Right lung (tissue), 2 donors: ENCODE measurements at regions not wholly inside any gene's neighbourhood (a gene's known extent, or its start where the extent isn't known, plus 50 kb on each side); places are given as distances from the start of the nearest gene placed in this dataset.
A peak's percentile ranks its signal among the peaks of the same experiment; 100 is the strongest.
"Not testable (repeated sequence)": the region's sequence is repeated elsewhere in the genome, so short reads cannot be mapped to it uniquely, and the experiment has no call there.

ENCODE experiments used
- DNase-seq, 2 donors: peaks; one replicate each; pipeline ENCODE4 v3.0.0-alpha.2; 2013

DNA sequence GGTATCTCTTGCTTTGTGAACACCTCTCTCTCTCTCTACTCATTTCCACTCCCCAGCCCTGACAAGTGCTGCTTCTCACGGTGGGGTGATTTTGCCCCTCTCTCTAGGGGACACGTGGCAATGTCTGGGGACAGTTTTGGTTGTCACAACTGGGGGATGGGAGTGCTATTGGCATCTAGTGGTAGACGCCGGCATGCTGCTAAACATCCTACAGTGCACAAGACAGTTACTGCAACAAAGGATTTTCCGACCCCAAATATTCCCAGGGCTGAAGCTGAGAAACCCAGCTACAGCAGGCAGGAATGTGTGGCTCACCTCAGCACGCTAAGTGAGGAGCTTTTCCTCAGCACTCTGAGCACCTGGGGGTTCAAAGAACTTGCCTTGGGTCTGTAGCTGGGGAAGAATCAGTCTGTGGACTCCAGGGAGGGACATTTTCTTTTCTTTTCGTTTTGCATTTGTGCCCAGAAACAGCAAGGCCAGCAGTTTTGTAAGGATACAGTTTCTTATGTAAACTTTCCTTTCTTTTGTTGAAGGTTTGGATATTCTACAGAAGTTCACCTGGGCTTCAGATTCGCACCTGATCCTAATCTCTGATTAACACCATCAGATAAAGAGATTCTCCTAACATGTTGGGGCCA, 246.9 kb upstream of the ZFP64 start:
- DNase-seq, result no peak

DNA sequence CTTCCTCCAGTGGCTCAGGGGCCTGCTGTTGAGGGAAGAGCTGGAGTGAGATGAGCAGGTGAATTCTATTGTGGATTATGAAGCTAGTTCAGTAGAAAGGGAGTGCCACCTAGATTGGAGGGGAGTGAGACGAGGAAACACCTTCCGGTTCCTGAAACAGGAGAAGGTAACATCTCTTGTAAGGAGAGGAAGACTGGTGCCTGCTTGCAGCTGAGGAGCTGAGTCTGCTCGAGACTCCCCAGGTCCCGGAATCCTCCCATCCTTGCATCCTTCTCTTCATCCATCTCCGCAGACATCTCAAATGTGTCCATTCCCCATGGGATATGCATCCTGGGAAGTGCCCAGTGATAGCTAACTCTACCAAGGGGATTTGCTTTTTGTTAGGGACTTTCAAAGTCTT, 242.9 kb upstream of the ZFP64 start:
- no peak for DNase-seq

DNA sequence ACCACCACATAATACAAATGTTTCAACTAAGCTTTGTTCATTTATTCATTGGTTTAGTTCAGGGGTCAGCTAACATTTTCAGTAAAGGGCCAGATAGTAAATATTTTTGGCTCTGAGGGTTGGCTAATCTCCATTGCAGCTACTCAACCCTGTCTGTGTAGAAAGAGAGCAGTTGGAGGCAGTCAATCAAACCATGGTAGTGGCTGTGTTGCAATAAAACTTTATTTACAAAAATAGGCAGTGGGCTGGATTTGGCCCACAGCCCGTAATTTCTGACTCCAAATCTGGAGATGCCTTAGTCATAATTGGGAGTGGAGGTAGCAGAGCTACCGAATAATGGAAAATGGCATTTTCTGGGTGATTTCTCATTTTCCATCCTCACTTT, 242.5 kb upstream of the ZFP64 start:
- no peak for DNase-seq

DNA sequence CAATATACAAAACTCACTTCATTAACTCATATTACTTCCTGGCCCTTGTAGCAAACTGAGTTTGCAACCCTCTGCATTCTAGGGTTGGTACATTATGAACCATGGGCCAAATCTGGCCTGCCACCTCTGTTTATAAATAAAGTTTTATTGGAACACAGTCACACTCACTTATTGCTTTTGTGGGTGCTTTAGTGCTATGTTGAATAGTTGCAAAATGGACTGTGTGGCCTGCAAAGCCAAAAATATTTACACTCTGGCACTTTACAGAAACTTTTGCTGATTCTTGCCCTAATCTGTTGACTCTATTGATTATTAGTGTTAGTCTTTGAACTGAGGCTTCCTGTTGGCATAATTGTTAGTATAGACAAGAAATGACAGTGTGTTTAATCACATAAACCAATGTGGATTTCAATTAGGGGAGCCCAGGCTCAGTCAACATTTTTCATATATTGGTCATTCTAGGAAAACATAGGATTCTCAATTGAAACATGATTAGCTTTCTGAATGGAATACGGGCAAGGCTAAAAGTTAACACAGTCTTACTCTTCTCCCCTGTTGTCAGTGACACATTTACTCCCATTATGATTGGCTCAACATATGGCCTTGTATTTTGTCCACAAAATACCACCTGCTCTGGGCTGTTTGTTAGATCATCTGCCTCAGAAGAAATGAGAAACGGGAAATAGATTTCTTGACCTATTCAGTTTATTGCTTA, 241.9 kb upstream of the ZFP64 start:
- DNase-seq, result no peak

DNA sequence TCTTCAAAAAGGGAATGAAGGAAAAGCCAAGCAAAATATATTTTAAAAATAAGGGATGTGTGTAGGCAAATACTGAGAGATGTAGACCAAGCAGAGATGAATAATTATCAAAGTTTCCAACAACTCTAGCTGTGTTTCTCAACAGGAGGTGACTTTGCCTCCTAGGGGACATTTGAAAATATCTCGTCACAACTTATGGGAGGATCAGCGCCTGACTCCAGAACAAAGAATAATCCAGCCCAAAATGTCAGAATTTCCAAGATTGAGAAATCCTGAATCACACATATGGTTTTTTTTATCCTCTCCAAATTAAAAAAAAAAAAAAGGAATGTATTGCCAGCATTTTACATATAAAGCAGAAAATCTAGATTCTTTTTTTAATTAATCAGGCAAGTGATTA, 241.2 kb upstream of the ZFP64 start:
- DNase-seq, result no peak

DNA sequence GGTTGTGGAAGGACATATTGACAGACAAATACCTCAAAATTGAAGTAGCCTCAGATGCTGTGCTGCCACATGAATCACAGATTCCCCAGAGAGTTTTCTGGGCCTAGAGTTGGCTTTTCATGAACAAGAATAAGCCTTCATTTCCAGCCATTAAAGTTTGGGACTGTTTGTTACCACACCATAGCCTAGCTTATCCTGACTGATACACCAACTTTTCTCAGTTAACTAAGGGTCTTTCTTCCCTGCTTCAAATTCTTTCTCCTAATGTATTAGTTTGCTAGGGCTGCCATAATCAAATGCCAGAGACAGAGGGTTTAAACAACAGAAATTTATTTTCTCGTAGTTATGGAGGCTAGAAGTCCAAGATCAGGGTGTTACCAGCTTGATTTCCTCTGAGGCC, 237.4 kb upstream of the ZFP64 start:
- no peak for DNase-seq

DNA sequence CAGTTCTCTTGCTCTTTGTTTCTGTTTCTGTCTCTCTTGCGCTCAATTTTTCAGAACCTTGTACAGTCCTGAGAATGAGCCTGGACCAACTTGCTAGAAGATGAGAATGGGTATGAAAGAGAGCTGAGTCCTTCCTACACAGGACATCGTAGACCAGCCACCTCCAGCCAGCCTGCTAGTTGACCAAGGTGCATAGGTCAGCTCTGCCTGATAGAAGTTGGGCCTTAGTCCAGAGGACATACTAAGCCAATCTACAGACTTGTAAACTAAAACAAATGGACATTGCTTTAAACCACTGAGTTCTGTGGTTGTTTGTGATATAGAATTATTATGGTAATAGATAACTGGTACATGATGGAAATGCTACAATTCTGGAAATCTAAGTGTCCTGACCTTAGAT, 236.4 kb upstream of the ZFP64 start:
- DNase-seq, result no peak

DNA sequence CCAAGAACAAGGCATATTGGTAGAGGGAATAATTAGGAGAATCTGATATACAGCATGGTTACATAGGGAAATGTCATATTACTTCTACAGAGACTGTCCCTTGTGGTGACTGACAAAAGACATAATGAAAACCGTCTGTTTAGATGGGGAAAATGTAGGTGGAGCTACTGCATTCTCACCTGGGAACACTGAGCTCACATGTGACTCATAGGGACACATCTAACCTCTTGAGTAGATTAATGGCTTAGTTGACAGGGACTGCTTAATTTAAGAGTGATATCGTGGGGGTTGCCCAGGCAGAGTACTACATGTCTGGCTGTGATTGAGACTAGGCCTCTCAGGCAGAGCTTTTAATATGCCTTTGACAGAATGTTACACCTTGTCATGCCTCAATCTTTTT, 235.3 kb upstream of the ZFP64 start:
- no peak for DNase-seq

DNA sequence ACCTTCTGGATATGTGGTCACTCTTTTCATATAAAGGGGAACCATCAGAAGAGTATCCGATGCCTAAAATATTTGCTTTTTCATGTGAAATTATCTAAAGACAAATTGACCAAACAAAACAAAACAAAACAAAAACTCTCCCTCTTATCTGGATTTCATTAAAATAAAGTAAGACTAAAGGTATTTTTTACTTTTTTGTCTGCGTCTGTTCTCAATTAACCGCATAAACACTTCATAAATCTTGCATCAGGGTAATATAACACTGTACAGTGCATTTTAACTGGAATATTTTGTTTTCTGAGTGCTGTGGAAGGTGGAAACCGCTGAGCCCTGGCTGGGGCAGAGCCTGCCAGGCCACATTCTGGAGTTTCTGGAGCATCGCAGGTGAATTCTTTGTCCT, 234.1 kb upstream of the ZFP64 start:
- no peak for DNase-seq

DNA sequence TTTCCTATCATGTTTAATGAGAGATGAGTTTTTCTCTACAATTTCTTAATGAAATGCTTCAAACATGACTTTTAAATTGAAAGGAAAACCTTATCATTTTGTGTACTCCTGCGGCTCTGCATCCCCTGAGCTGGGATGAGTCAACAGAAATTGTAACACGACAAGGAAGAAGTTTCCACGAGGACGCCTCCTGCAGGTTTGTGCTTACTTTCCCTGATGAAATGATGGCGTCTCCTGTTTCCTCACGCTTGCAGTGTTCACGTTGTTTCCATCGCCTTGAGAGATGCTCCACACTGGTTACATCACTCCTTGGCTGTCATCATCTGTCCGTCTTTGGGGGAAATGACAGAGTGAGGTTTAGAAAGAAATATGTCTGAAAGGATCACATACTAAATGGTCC, 233.7 kb upstream of the ZFP64 start:
- DNase-seq, result no peak

DNA sequence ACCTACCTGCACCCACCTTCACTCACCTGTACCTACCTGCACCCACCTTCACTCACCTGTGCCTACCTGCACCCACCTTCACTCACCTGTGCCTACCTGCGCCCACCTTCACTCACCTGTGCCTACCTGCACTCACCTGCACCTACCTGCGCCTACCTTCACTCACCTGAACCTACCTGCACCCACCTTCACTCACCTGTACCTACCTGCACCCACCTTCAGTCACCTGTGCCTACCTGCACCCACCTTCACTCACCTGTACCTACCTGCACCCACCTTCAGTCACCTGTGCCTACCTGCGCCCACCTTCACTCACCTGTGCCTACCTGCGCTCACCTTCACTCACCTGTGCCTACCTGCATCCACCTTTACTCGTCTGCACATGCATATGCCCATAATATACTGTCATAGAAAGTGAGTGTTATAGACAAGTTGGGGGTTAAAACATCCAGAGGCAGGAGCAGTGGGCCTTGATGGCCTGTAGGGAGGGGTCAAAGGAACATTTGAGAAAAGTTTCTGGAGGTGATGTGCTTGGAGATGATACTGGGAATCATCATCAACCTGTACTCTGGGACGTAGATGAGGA, 232.9 kb upstream of the ZFP64 start:
- DNase-seq, result not testable (repeated sequence)

DNA sequence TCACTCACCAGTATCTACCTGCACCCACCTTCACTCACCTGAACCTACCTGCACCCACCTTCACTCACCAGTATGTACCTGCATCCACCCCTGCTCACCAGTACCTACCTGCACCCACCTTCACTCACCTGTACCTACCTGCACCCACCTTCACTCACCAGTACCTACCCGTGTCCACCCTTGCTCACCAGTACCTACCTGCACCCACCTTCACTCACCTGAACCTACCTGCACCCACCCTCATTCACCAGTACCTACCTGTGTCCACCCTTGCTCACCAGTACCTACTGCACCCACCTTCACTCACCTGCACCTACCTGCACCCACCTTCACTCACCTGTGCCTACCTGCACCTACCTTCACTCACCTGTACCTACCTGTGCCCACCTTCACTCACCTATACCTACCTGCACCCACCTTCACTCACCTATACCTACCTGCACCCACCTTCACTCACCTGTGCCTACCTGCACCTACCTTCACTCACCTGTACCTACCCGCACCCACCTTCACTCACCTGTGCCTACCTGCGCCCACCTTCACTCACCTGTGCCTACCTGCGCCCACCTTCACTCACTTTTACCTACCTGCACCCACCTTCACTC, 232.1 kb upstream of the ZFP64 start:
- not testable (repeated sequence) for DNase-seq

DNA sequence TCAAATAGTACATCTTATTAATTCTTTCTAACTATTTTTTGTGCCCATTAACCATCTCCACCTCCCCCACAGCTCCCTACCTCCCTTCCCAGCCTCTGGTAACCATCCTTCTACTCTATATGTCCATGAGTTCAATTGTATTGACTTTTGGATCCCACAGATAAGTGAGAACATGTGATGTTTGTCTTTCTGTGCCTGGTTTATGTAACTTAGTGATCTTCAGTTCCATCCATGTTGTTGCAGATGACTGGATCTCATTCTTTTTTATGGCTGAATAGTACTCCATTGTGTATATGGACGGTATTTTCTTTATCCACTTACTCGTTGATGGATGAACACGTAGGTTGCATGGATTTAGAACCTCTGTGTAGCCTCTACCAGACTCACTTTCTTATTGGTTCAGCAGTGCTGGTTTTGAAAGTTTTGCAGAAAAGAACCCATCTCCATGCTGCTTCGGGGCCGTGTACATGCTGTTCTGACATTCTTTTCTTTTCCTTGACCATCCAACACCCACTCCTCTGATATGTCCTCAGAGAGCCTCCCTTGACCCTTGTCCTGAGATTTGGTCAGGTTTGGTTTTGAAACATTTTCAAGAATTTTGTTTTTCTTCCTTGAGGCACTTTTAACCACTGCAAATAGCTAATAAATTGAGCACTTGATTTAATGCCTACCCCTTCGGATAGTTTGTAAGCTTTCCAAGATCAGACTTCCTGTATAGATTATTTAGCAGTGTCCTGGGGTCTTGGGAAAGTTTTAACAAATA, 231.2 kb upstream of the ZFP64 start:
- DNase-seq, result peak in 1 of 2 donors; percentile 65

DNA sequence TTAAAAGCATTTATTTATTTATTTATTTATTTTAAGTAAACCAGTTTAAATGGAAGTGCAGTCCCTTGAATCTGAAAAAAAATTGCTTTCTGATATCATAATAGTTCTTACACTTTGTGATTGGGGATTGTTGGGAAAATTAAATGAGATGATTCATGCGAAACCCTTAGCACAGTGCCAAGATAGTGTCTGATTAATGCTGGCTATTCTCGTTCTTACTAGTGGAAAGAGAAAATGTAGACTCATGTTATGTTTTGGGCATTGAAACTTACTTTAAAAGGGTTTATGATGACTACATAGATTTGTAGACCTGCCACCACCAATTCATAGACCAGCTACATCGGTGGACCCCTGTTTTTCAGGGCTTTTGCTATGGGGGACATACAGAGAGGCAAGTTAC, 229.2 kb upstream of the ZFP64 start:
- no peak for DNase-seq

DNA sequence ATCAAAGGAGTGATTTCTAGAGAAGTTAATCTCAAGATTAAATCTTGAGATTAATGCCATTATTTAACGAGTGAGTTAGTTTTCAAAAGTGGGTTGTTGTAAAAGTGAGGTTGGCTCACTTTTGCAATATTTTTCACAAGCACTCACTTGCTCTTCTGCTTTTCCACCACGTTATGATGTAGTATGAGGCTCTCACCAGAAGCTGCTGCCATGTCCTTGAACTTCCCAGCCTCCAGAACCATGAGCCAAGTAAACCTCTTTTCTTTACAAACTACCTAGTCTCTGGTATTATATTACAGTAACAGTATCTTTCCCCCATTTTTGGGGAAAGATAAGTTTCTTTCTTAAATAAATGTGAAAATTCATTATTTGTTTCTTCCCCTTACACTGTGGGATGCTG, 227.6 kb upstream of the ZFP64 start:
- DNase-seq, result no peak

DNA sequence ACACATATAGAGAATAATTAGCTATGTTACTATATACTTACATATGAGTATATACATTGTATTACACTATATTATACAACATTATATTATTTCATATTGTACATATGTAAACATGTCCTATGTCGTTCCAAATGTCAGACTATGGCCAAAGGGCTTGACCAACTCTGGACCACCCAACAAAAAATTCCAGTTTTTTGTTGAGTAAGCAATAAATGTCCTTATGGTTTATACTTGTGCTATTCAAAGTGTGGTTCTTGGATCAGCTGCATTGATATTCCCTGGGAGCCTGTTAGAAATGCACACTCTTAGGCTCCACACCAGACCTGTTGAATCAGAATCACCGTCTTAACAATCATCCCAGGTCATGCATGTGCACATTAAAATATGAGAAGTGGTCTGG, 225.4 kb upstream of the ZFP64 start:
- DNase-seq, result no peak

DNA sequence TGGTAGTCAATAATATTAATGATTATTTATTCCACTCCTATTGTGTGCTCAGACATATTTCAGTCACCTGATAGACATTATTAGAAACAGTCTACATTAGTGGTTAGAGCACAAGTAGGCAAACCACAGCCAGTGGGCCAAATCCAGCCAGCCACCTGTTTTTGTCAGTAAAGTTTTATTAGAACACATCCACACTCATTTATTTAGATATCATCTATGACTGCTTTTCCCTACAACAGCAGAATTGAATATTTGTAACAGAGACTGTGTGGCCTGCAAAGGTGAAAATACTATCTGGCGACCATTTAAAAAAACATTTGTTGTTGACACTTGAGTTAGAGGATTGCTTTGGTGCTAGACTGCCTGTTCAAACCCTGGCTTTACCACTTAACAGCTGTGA, 220.0 kb upstream of the ZFP64 start:
- DNase-seq, result no peak

DNA sequence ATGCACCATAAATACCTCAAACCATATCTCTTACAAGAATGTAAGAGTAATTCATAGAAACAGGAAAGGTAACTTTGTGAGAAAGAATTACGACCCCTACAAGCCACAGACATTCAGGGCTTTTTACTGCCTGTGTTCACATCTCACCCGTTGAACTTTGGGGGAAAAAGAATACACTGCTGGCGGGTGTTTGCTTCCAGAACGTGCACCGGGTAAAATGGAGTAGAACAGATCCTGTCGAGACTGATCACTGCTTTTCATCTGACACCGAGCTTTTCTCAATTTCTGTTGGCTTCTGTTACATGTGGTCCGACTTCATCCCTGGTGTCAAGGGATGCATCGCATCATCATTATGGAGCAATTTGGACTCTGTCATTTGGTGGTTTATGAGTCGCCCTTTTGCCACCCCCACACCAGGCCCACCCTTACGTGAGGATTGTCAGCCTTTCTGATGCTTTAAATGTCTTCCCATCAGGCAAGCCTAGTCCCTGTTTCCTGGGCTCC, 219.2 kb upstream of the ZFP64 start:
- no peak for DNase-seq

DNA sequence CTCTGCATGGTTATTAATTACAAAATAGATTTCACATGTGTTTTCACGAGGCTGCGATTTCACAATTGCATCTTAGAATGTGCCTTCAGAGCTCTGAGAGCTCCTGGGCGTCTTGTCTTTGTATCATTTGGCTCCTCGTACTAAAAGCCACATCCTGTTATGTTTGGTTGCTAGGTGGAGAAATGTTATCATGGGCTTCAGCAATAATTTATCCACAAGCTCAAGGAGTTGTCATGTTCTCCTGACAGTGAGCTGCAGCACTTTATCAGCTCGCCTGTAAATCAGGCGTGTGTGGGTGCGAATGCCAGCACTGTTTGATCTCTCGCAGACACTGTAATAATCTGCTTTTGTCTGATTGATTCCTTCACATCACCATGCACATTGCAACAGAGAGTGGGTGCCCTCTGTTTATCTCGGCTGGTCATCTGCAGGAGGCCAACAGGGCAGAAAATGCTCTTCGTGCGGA, 218.6 kb upstream of the ZFP64 start:
- no peak for DNase-seq

DNA sequence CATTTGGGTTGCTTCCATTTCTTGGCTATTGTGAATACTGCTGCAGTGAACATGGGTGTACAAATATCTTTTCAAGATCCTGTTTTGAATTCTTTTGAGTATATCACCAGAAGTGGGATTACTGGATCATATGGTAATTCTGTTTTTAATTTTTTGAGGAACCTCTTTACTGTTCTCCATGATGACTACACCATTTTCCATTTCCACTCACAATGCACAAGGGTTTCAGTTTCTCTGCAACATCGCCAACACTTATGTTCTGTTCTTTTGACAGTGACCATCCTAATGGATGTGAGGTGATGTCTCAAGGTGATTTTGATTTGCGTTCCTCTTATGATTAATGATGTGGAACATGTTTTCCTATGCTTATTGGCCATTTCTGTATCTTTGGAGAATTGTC, 214.4 kb upstream of the ZFP64 start:
- no peak for DNase-seq

DNA sequence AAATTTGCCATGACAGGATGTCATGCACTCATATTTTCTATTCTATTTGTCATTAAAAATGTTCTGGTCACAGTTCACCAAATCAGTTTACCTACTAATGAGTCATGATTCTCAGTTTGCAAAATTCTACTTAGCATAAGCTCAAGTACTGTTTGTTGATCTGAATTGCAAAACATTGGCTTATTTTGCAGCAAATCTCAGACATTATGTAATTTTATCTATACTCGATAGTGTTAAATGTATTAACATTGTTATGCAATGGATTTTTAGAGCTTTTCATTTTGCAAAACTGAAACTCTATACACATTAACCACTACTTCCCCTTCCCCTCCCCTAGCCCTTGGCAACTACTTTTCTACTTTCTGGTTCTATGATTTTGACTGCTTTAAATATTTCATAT, 213.8 kb upstream of the ZFP64 start:
- DNase-seq, result no peak

DNA sequence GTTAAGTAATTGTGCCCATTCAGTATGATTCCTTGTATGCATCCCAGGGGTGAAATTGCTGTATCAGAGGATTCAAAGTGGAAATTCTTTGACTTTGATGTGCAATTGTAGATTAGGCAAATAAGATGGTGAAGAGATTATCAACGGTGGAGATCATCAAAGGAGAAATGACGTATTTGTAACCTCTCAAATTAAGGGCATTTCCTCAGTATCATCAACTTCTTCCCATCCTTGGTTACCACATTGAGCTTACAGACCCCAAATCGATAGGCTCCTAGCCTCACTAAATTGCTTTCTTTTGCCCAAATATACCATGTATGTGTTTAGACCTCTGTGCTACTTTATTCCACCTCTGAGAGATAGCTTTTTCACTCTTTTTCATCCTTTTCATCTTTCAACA, 213.1 kb upstream of the ZFP64 start:
- DNase-seq, result no peak
